ENCODE measurements at regions not wholly inside any gene's neighbourhood (a gene's known extent, or its start where the extent isn't known, plus 50 kb on each side); places are given as distances from the start of the nearest gene placed in this dataset.

- TF ChIP-seq BRD4 (CRISPR knock-in tag; IDR thresholded peaks at IDR 0.05) (no peak), SALL2 (CRISPR knock-in tag; IDR thresholded peaks at IDR 0.05) (no peak), ZNF878 (CRISPR knock-in tag; IDR thresholded peaks at IDR 0.05) (peak; percentile 76), ZKSCAN8 (CRISPR knock-in tag; IDR thresholded peaks at IDR 0.05; ENCODE audit: borderline replicate concordance) (no peak), BHLHE40 (IDR thresholded peaks at IDR 0.05; ENCODE audit: low read length) (no peak), STAT5B (CRISPR knock-in tag; IDR thresholded peaks at IDR 0.05) (no peak), CCDC6 (CRISPR knock-in tag; IDR thresholded peaks at IDR 0.05) (peak; percentile 52; the same call in 1 of the 2 replicates), ZNF782 (CRISPR knock-in tag; IDR thresholded peaks at IDR 0.05; ENCODE audit: borderline replicate concordance) (no peak), BORCS8-MEF2B (CRISPR knock-in tag; IDR thresholded peaks at IDR 0.05) (0 out of 2 replicates have a peak, but pooled peaks have one; percentile 28), MXD3 (CRISPR knock-in tag; IDR thresholded peaks at IDR 0.05) (no peak), ATF7-NPFF (CRISPR knock-in tag; IDR thresholded peaks at IDR 0.05; ENCODE audit: low read depth) (no peak), PREB (CRISPR knock-in tag; IDR thresholded peaks at IDR 0.05) (no peak), CCAR2 (optimal IDR thresholded peaks at IDR 0.05; ENCODE audit: low read depth, low read length) (no peak), SMC3 (IDR thresholded peaks at IDR 0.05; ENCODE audit: low read length) (no peak; the same call in 1 of the 2 replicates), HOXA7 (CRISPR knock-in tag; IDR thresholded peaks at IDR 0.05) (no peak), HHEX (CRISPR knock-in tag; IDR thresholded peaks at IDR 0.05) (peak; percentile 44; the same call in 1 of the 2 replicates), MBD4 (IDR thresholded peaks at IDR 0.05; ENCODE audit: borderline replicate concordance, low read length) (no peak), ATF1 (CRISPR knock-in tag; IDR thresholded peaks at IDR 0.05) (peak; percentile 31; the same call in 1 of the 2 replicates), MED13 (CRISPR knock-in tag; IDR thresholded peaks at IDR 0.05) (no peak)
- TF ChIP-seq, protein P1, sequence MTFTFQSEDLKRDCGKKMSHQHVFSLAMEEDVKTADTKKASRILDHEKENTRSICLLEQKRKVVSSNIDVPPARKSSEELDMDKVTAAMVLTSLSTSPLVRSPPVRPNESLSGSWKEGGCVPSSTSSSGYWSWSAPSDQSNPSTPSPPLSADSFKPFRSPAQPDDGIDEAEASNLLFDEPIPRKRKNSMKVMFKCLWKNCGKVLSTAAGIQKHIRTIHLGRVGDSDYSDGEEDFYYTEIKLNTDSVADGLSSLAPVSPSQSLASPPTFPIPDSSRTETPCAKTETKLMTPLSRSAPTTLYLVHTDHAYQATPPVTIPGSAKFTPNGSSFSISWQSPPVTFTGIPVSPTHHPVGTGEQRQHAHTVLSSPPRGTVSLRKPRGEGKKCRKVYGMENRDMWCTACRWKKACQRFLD (CRISPR knock-in tag; IDR thresholded peaks at IDR 0.05; ENCODE audit: borderline replicate concordance) = no peak
- TF ChIP-seq, protein P2, sequence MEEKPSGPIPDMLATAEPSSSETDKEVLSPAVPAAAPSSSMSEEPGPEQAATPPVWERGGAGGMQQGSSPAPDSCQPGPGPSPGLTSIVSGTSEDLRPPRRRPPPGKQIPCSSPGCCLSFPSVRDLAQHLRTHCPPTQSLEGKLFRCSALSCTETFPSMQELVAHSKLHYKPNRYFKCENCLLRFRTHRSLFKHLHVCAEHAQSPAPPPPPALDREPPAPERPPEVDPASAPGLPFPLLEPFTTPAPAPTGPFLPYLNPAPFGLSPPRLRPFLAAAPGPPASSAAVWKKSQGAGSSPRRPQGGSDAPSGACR (CRISPR knock-in tag; IDR thresholded peaks at IDR 0.05) = peak; percentile 71; the same call in 1 of the 2 replicates
- TF ChIP-seq, protein P3, sequence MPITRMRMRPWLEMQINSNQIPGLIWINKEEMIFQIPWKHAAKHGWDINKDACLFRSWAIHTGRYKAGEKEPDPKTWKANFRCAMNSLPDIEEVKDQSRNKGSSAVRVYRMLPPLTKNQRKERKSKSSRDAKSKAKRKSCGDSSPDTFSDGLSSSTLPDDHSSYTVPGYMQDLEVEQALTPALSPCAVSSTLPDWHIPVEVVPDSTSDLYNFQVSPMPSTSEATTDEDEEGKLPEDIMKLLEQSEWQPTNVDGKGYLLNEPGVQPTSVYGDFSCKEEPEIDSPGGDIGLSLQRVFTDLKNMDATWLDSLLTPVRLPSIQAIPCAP (CRISPR knock-in tag; IDR thresholded peaks at IDR 0.05; ENCODE audit: low read depth) = no peak
- TF ChIP-seq, protein P4, sequence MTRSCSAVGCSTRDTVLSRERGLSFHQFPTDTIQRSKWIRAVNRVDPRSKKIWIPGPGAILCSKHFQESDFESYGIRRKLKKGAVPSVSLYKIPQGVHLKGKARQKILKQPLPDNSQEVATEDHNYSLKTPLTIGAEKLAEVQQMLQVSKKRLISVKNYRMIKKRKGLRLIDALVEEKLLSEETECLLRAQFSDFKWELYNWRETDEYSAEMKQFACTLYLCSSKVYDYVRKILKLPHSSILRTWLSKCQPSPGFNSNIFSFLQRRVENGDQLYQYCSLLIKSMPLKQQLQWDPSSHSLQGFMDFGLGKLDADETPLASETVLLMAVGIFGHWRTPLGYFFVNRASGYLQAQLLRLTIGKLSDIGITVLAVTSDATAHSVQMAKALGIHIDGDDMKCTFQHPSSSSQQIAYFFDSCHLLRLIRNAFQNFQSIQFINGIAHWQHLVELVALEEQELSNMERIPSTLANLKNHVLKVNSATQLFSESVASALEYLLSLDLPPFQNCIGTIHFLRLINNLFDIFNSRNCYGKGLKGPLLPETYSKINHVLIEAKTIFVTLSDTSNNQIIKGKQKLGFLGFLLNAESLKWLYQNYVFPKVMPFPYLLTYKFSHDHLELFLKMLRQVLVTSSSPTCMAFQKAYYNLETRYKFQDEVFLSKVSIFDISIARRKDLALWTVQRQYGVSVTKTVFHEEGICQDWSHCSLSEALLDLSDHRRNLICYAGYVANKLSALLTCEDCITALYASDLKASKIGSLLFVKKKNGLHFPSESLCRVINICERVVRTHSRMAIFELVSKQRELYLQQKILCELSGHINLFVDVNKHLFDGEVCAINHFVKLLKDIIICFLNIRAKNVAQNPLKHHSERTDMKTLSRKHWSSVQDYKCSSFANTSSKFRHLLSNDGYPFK (CRISPR knock-in tag; IDR thresholded peaks at IDR 0.05; ENCODE audit: borderline replicate concordance) = no peak
- TF ChIP-seq, protein P5, sequence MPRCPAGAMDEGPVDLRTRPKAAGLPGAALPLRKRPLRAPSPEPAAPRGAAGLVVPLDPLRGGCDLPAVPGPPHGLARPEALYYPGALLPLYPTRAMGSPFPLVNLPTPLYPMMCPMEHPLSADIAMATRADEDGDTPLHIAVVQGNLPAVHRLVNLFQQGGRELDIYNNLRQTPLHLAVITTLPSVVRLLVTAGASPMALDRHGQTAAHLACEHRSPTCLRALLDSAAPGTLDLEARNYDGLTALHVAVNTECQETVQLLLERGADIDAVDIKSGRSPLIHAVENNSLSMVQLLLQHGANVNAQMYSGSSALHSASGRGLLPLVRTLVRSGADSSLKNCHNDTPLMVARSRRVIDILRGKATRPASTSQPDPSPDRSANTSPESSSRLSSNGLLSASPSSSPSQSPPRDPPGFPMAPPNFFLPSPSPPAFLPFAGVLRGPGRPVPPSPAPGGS (CRISPR knock-in tag; IDR thresholded peaks at IDR 0.05) = no peak
Observed at GRCh38 chr18:21980744-21981143, 188.6 kb upstream of the GATA6 start (continued).
